GM12873 (cell line): ENCODE measurements at regions not wholly inside any gene's neighbourhood (a gene's known extent, or its start where the extent isn't known, plus 50 kb on each side); places are given as distances from the start of the nearest gene placed in this dataset.

Source experiments
- TF ChIP-seq, protein P1 (sequence below): IDR thresholded peaks from 2 replicates; pipeline ENCODE4 v1.5.1; 2012; ENCODE audit warnings: low read depth, mild to moderate bottlenecking, moderate library complexity, low read length, control low read depth; ENCODE audit not compliant: insufficient read depth; ENCODE audit errors: missing control alignments

DNA sequence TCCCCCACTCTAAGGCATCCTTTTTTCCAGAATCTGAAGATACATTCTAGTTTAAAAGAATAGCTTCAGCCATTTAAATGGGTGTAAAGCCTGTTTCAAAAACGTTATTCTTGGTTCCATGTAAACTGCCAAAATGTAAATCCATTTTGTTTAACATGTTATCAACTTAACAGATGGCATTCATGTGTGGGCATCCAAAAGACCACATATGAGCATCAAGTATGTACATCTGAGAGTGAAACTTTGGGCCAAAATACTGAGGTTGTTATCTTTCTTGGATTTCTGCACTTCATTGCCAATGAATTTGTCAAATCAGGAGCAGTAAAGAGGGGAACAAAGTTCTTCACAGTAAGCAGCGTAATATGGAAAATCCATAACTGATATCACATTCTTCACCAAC, 395.4 kb downstream of the ZNF804A start:
- TF ChIP-seq, protein P1, sequence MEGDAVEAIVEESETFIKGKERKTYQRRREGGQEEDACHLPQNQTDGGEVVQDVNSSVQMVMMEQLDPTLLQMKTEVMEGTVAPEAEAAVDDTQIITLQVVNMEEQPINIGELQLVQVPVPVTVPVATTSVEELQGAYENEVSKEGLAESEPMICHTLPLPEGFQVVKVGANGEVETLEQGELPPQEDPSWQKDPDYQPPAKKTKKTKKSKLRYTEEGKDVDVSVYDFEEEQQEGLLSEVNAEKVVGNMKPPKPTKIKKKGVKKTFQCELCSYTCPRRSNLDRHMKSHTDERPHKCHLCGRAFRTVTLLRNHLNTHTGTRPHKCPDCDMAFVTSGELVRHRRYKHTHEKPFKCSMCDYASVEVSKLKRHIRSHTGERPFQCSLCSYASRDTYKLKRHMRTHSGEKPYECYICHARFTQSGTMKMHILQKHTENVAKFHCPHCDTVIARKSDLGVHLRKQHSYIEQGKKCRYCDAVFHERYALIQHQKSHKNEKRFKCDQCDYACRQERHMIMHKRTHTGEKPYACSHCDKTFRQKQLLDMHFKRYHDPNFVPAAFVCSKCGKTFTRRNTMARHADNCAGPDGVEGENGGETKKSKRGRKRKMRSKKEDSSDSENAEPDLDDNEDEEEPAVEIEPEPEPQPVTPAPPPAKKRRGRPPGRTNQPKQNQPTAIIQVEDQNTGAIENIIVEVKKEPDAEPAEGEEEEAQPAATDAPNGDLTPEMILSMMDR, result no peak

DNA sequence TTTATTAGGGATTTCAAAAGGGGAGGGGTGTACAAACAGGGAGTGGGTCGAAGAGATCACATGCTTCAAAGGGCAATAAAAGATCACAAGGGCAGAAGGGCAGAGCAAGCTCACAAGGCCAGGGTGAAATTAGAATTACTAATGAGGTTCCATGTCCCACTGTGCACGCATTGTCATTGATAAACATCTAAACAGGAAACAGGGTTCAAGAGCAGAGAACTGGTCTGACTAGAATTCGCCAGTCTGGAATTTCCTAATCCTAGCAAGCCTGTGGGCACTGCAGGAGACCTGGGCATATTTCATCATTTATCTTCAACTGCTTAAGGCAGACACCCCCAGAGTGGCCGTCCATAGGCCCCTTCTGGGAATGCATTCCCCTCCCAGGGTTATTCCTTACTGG, 408.2 kb downstream of the ZNF804A start:
- TF ChIP-seq, protein P1, result no peak

DNA sequence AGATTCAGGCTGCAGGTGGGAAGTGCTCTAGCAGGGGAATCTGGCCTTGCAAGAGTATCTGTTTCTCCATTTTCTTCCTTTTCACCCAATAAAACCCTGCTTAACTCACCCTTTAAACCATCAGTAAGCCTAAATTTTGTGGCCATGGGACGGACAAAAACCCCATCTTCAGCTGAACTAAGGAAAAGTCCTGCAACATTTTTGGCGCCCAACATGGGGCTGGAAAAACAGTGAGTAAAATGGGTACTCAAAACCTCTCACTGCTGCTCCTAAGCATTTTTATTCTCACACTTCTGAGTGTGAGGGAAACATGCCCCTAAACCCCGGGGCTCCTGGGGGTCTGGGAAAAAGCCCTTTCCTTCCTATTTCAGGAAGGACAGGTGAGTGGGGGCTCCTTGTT, 414.3 kb downstream of the ZNF804A start:
- TF ChIP-seq, protein P1, result no peak

DNA sequence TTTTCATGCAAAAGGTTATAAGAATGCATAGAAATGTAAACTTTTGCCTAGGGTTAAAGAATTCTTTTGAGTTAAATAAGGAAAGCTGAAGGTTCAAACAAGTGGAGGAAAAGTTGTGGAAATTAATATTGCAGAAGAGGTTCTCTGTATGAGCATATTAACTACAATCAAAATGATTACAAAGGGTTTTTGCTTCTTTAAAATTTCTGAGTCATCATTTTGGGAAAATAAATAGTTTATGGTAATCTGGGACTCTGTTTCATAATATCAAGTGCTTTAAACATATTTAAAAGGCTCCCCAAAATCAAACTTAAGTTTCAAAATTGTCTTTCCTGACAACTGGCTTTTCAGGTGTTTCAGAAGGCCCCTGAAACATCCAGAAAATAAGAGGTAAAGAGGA, 415.7 kb downstream of the ZNF804A start:
- TF ChIP-seq, protein P1, result no peak

DNA sequence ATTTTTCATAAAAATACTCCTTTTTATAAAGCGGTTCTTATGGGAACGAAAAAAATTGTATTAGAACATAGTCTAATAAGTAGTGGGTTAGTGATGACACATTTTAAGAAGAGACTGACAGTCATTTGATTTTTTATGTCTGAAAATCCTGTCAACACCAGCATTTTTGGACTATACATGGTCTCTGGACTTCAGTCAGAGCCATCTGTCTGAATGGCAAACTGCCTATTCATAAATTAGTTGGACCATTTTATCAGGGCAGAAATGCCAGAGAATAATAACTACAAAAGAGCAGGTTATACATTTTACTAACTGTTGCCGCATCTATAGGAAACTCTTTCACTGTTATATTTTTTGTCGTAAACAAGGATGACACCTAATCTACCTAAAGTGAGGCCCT, 437.6 kb downstream of the ZNF804A start:
- TF ChIP-seq, protein P1, result no peak

DNA sequence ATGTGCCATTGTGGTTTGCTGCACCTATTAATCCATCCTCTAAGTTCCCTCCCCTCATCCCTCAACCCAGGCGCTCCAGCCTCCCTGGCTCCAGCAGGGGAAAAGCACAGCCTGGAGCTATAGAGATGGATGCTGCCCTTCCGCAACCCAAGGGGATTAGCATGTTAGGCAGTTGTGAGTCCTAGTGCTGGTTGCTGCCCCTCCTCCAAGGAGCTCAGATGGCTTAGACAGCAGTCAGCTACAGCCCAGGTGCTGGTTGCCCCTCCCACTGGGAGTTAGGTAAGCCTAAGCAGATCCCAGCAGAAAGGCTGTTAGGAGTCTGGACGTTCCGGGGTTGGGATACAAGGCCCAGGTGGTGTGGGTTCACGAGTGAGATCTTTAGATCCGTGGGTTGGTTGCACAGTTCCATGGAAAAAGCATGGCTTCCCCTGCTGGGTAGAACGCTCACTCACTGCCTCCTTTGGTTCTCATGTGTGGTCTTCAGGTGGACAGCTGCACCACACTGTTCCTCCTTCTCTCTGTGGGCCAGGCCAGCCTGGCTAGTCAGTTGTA, 446.1 kb downstream of the ZNF804A start:
- TF ChIP-seq, protein P1, result no peak

DNA sequence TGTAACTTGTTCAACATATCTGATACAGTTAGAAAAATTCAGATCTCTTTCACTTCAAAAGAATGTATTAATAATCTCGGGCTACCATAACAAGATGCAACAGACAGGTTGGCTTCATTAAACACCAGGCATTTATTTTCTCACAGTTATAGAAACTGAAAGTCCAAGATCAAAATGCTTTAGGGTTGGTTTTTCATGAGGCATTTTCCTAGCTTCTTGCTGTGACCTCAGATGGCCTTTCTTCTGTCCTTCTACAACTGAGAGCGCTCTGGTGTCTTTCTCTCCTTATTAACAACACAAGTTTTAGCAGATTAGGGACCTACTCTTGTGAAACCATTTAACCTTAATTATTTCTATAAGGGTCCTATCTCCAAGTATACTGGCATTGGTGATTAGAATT, 452.5 kb downstream of the ZNF804A start:
- TF ChIP-seq, protein P1, result no peak
